Activated CD4-positive, alpha-beta T cell treated with anti-CD3 and anti-CD28 coated beads, Interleukin-2, amount 10 ng/mL, durations not matched to agents 7 days and 5 days (primary cell): ENCODE measurements at regions not wholly inside any gene's neighbourhood (a gene's known extent, or its start where the extent isn't known, plus 50 kb on each side); places are given as distances from the start of the nearest gene placed in this dataset.
"Not testable (repeated sequence)": the region's sequence is repeated elsewhere in the genome, so short reads cannot be mapped to it uniquely, and the experiment has no call there.

ENCODE experiments used
- CTCF ChIA-PET: fragments of 350-600 bp; sonication (Branson Sonifier 250); formaldehyde crosslinking; loops from one replicate; lab custom pipeline; 2021; ENCODE audit warnings: antibody characterized with exemption; lab: Charles Lee
- POLR2A ChIA-PET: fragments of 350-600 bp; sonication (Branson Sonifier 250); formaldehyde crosslinking; loops from one replicate; lab custom pipeline; 2021; ENCODE audit warnings: antibody characterized with exemption; lab: Charles Lee
- DNase-seq: peaks from one replicate; pipeline ENCODE4 v3.0.0-alpha.2; 2020
- H3K27ac Mint-ChIP-seq: one replicate; pipeline ENCODE4 v1.8.0; 2021; ENCODE audit warnings: mild to moderate bottlenecking, moderate library complexity, mixed read lengths
- H3K27me3 Mint-ChIP-seq: one replicate; pipeline ENCODE4 v1.8.0; 2021; ENCODE audit warnings: mixed read lengths
- H3K36me3 Mint-ChIP-seq: one replicate; pipeline ENCODE4 v1.8.0; 2021; ENCODE audit warnings: low read depth, mixed read lengths
- H3K4me1 Mint-ChIP-seq: one replicate; pipeline ENCODE4 v1.8.0; 2021; ENCODE audit warnings: mixed read lengths
- H3K4me3 Mint-ChIP-seq: one replicate; pipeline ENCODE4 v1.8.0; 2021; ENCODE audit warnings: mild to moderate bottlenecking, moderate library complexity, mixed read lengths
- H3K9me3 Mint-ChIP-seq: one replicate; pipeline ENCODE4 v1.8.0; 2021; ENCODE audit warnings: mixed read lengths

DNA sequence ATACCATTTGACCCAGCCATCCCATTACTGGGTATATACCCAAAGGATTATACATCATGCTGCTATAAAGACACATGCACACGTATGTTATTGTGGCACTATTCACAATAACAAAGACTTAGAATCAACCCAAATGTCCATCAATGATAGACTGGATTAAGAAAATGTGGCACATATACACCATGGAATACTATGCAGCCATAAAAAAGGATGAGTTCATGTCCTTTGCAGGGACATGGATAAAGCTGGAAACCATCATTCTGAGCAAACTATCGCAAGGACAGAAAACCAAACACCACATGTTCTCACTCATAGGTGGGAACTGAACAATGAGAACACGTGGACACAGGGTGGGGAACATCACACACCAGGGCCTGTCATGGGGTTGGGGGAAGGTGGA lies 237.6 kb upstream of the KRR1 start:
- H3K36me3 Mint-ChIP-seq, CTCF ChIA-PET, H3K9me3 Mint-ChIP-seq, POLR2A ChIA-PET, DNase-seq, H3K4me1 Mint-ChIP-seq, H3K4me3 Mint-ChIP-seq, H3K27ac Mint-ChIP-seq: not testable (repeated sequence)
- peaks cover 19% of the 10 kb centered on the region for H3K27me3 Mint-ChIP-seq

DNA sequence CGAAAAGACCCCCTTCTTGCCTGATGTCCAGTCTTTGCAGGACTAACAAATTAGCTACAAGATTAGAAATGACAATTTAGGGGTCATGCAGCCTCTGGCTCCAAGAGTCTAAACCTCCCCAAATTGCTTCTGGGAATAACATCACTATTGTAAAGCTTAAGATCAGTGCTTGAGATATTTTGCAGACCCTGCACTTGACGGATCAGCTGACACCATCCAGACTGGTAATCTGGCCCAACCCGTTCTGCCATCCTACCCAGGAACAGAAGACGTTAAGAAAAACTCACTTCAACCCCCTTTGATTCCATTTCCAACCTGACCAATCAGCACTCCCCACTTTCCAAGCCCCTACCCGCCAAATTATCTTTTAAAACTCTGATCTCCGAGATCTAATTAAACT lies 236.7 kb upstream of the KRR1 start:
- CTCF ChIA-PET: interaction anchor here (0.6 to 1.2 kb wide), 2 partner anchors 24 to 95 kb away, joined by 4 read pairs; no protein-coding TSS in a partner anchor
- no peak overlapping the region for H3K27ac Mint-ChIP-seq

DNA sequence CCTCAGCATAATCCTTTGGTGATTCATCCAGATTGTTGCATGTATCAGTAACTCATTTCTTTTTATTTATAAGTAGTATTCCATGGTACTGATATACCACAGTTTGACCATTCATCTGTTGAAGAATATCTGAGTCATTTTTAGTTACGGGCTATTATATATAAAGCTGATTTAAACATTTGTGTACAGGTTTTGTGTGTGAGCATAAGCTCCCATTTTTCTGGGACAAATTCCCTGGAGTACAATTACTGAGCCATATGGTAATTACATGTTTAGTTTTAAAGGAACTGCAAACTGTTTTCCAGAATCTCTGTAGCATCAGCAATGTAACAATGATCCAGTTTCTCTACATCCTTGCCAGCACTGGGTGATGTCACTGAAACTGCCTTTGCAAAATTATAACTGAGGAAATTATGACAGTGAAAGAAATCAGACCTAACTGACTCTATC lies 236.2 kb upstream of the KRR1 start:
- Mint-ChIP-seq H3K27me3 (peaks cover 20% of the 10 kb centered on the region), H3K36me3 (no peaks in the 10 kb centered on the region), H3K27ac (no peak overlapping the region), H3K9me3 (no peaks in the 10 kb centered on the region), H3K4me3 (no peak overlapping the region), H3K4me1 (no peaks in the 10 kb centered on the region)
- DNase-seq: no peak
- CTCF ChIA-PET: interaction anchor here (0.6 to 1.2 kb wide), 3 partner anchors 12 to 94 kb away, joined by 4 read pairs; no protein-coding TSS in a partner anchor
- POLR2A ChIA-PET: no interaction called here

More for the DNA sequence above, 236.7 kb upstream of the KRR1 start:
- Mint-ChIP-seq H3K4me3 (no peak overlapping the region), H3K27me3 (peaks cover 19% of the 10 kb centered on the region), H3K36me3 (no peaks in the 10 kb centered on the region), H3K4me1 (no peaks in the 10 kb centered on the region), H3K9me3 (no peaks in the 10 kb centered on the region)
- no peak for DNase-seq
- POLR2A ChIA-PET: no interaction called here

DNA sequence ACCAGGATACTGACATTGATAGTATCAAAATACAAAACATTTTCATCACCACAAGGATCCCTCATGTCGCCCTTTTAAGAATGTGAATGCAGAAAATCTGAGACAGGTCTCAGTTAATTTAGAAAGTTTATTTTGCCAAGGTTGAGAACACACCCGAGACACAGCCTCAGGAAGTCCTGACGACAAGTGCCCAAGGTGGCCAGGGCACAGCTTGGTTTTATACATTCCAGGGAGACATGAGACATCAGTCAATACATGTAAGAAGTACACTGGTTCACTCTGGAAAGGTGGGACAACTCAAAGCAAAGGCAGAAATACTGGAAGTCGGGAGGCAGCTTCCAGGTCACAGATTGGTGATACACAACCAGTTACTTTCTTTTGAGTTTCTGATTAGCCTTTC lies 235.2 kb upstream of the KRR1 start:
- no peak overlapping the region for H3K27ac Mint-ChIP-seq
- ChIA-PET CTCF (interaction anchor here (1.1 kb wide), 1 partner anchor 13 kb away, joined by 4 read pairs; no protein-coding TSS in a partner anchor), POLR2A (no interaction called here)
- H3K4me3 Mint-ChIP-seq: no peak overlapping the region
- H3K27me3 Mint-ChIP-seq: peaks cover 26% of the 10 kb centered on the region
- H3K36me3 Mint-ChIP-seq: no peaks in the 10 kb centered on the region
- no peak for DNase-seq
- H3K4me1 Mint-ChIP-seq: no peaks in the 10 kb centered on the region
- H3K9me3 Mint-ChIP-seq: no peaks in the 10 kb centered on the region

DNA sequence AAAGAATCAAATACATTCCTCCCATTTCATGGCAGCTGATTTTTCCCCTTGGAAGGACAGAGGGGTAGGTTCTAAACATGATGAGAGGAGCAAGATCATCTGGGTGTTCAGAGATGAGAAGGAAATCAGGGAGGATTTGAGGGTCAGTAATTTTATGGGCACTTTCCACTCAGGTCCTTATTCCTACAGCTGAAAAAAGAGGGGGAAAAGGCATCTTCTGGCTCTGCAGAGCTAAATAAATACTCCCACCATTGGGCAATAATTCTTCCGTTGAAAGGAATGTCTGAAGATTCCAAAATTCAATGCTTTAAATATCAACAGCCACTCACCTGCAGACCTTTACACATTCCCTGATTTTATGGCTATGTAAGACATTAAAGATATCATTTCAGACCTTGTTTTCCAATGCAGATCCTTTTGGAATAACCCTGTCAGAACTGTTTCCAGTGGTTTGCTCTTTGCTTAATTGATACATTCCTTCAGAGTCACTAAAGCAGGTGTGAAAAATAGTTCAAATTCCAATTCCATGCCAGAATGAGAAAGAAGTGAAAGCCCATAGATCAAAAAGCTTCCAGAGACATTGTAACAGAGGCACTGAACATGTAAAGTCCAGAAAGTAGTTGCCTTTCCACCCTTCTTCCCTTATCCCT lies 233.3 kb upstream of the KRR1 start:
- no peaks in the 10 kb centered on the region for H3K9me3 Mint-ChIP-seq
- H3K4me3 Mint-ChIP-seq: no peak overlapping the region
- H3K36me3 Mint-ChIP-seq: no peaks in the 10 kb centered on the region
- no peak overlapping the region for H3K27ac Mint-ChIP-seq
- ChIA-PET POLR2A (no interaction called here), CTCF (no interaction called here)
- no peak for DNase-seq
- H3K4me1 Mint-ChIP-seq: no peaks in the 10 kb centered on the region
- H3K27me3 Mint-ChIP-seq: peaks cover 26% of the 10 kb centered on the region

DNA sequence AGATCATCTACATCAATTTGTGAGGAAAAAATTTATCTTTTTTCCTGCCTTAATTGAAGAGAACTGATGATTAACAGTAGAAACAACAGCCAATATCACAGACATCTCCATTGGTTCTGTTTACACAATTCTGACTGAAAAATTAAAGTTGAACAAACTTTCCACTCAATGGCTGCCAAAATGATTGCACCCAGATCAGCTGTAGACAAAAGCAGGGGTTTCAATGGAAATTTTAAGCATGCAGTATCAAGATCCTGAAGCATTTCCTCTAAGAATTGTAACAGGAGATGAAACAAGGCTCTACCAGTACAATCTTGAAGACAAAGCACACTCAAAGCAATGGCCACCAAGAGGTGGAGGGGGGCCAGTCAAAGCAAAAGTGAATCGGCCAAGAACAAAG lies 231.6 kb upstream of the KRR1 start:
- ChIA-PET POLR2A (no interaction called here), CTCF (no interaction called here)
- H3K27ac Mint-ChIP-seq: no peak overlapping the region
- no peak overlapping the region for H3K4me3 Mint-ChIP-seq
- no peaks in the 10 kb centered on the region for H3K36me3 Mint-ChIP-seq
- peaks cover 26% of the 10 kb centered on the region for H3K27me3 Mint-ChIP-seq
- no peaks in the 10 kb centered on the region for H3K4me1 Mint-ChIP-seq
- no peak for DNase-seq
- no peaks in the 10 kb centered on the region for H3K9me3 Mint-ChIP-seq

DNA sequence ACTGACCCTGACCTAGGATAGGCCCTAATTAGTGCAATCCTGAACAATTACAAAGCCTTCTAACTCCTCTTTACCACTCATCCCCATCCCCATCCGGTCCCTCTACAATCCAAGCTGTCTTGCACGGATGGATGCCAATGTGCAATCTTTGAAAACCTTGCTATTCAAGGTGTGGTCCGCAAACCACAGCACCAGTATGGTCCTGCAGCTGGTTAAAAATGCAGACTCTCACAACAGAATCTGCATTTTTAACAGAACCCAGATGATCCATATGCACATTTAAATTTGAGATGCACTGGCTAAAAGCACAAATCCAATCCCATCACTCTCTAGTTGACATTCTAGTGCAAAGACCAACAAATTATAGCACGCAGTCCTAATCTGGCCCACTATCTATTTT lies 230.6 kb upstream of the KRR1 start:
- no peak overlapping the region for H3K4me3 Mint-ChIP-seq
- no peak overlapping the region for H3K27ac Mint-ChIP-seq
- no peaks in the 10 kb centered on the region for H3K9me3 Mint-ChIP-seq
- DNase-seq: no peak
- ChIA-PET CTCF (no interaction called here), POLR2A (no interaction called here)
- H3K36me3 Mint-ChIP-seq: no peaks in the 10 kb centered on the region
- H3K4me1 Mint-ChIP-seq: no peaks in the 10 kb centered on the region
- H3K27me3 Mint-ChIP-seq: peaks cover 26% of the 10 kb centered on the region

DNA sequence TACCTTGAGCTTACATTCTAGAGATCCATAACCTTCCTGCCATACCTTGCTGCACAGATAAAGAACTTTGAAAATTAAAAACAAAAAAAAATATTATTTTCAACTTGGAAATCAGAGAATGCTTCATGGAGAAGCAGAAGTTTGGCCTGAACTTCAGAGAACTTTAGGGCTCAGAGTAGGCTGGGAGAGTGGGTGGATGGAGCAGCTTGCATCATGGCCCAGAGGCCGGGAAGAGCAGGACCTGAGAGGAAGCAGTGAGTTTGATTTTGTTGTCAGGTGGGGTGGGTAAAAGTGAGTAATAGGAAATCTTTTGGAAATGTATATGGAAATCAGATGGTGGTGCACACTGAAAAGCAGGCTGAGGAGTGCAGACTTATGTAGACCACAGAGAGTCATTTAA lies 228.5 kb upstream of the KRR1 start:
- no peaks in the 10 kb centered on the region for H3K36me3 Mint-ChIP-seq
- H3K27me3 Mint-ChIP-seq: peaks cover 18% of the 10 kb centered on the region
- POLR2A ChIA-PET: no interaction called here
- CTCF ChIA-PET: no interaction called here
- H3K4me1 Mint-ChIP-seq: no peaks in the 10 kb centered on the region
- H3K9me3 Mint-ChIP-seq: no peaks in the 10 kb centered on the region
- DNase-seq: no peak
- no peak overlapping the region for H3K4me3 Mint-ChIP-seq
- H3K27ac Mint-ChIP-seq: no peak overlapping the region

DNA sequence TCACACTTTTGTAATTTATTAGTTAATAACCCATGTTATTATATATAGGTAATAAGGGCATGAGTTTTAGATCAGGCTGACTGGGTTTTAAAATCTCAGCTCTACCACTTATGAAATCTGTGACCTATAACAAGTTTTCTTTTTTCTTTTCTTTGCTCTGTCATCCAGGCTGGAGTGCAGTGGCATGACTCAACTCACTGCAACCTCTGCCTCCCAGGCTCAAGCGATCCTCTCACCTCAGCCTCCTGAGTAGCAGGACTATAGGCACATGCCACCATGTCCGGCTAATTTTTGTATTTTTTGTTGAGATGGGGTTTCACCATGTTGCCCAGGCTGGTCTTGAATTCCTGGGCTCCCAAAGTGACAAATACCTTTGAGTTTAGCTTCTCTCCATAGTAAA lies 227.7 kb upstream of the KRR1 start:
- H3K27me3 Mint-ChIP-seq: peaks cover 10% of the 10 kb centered on the region
- H3K4me1 Mint-ChIP-seq, POLR2A ChIA-PET, H3K36me3 Mint-ChIP-seq, H3K27ac Mint-ChIP-seq, DNase-seq, H3K4me3 Mint-ChIP-seq, H3K9me3 Mint-ChIP-seq: not testable (repeated sequence)
- CTCF ChIA-PET: interaction anchor here (0.9 kb wide), 1 partner anchor 12 kb away, joined by 3 read pairs; no protein-coding TSS in a partner anchor

DNA sequence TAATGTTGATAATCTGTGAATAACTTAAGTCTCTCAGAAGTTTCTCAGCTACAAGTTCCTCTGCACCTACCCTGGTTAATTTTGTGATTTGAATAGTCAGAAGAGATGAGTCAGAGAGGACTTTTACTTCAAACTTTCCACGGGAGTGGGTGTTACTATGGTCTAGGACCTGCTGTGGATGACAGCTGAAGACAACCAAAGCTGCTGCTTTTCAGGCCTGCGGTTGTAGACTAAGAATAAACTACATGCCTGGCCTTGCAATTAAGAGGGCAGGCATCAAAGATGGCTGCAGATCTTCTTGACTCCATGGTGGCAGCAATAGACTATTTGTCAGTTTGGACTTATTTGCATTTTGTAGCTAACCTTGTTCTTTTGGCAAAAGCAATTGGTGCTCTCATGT lies 227.1 kb upstream of the KRR1 start:
- ChIA-PET POLR2A (no interaction called here), CTCF (interaction anchor here (0.6 to 1.6 kb wide), 3 partner anchors 12 to 175 kb away, joined by 3 to 5 read pairs (median 3); no protein-coding TSS in a partner anchor)
- Mint-ChIP-seq H3K27me3 (peaks cover 9% of the 10 kb centered on the region), H3K4me1 (no peaks in the 10 kb centered on the region), H3K36me3 (no peaks in the 10 kb centered on the region), H3K27ac (no peak overlapping the region), H3K4me3 (no peak overlapping the region), H3K9me3 (no peaks in the 10 kb centered on the region)
- no peak for DNase-seq

DNA sequence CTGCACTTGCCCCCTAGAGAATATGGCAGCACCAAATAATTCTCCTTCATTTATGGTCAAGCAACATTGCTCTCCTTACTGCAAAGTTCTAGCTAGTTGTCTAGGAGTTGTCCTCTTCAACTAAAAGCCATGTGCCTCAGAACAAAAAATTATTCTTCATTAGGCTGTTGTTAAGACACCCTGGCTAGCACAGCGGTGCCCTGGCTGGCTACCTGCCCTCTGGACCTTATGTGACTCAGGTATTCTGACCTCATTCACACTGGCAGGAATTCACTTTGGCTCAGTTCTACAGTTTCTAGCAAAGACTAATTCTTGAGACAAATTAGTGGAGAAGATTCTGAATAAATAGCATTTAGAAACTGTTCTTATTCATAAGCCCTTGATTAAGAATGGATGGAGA lies 224.4 kb upstream of the KRR1 start:
- Mint-ChIP-seq H3K36me3 (no peaks in the 10 kb centered on the region), H3K4me3 (no peak overlapping the region), H3K9me3 (no peaks in the 10 kb centered on the region), H3K27ac (no peak overlapping the region), H3K27me3 (peaks cover 2% of the 10 kb centered on the region), H3K4me1 (no peaks in the 10 kb centered on the region)
- ChIA-PET CTCF (no interaction called here), POLR2A (no interaction called here)
- DNase-seq: no peak

DNA sequence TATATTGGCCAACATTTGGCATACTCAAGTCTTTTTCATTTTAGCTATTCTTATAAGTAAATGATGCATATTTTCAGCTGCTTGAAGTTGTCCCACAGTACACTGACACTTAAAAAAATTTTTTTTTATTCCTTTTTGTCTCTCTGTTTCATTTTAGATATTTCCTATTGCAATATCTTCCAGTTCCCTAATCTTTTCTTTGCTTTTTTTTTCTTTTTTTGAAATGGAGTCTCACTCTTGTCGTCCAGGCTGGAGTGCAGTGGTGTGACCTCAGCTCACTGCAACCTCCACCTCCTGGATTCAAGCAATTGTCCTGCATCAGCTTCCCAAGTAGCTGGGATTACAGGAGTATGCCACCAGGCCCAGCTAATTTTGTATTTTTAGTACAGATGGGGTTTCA lies 217.4 kb upstream of the KRR1 start:
- H3K27ac Mint-ChIP-seq: no peak overlapping the region
- H3K36me3 Mint-ChIP-seq: no peaks in the 10 kb centered on the region
- ChIA-PET CTCF (interaction anchor here (0.7 to 0.9 kb wide), 2 partner anchors 13 to 407 kb away, joined by 3 to 4 read pairs; no protein-coding TSS in a partner anchor), POLR2A (no interaction called here)
- H3K9me3 Mint-ChIP-seq: peaks cover 4% of the 10 kb centered on the region
- peaks cover 7% of the 10 kb centered on the region for H3K27me3 Mint-ChIP-seq
- H3K4me1 Mint-ChIP-seq: no peaks in the 10 kb centered on the region
- DNase-seq: no peak
- H3K4me3 Mint-ChIP-seq: no peak overlapping the region

DNA sequence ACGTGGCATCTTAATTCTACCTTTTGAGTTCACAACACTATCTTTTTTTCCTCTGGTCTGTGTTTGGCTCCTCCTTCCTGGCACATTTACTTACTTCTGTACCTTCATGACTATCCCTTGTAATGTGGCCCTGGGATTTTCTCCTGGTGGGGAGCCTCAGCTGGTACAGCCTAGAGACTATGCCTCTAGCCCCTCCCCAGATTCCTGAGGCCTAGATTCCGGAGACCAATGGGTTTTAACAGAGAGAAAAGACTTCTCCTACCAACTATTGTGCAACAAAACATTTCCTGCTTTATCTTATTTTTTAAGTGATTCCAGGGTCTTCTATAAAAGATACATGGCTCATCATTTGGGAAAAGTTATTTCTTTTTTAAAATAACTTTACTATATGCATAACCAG lies 216.2 kb upstream of the KRR1 start:
- peaks cover 4% of the 10 kb centered on the region for H3K9me3 Mint-ChIP-seq
- POLR2A ChIA-PET: no interaction called here
- CTCF ChIA-PET: no interaction called here
- H3K27ac Mint-ChIP-seq: no peak overlapping the region
- H3K4me1 Mint-ChIP-seq: peaks cover 11% of the 10 kb centered on the region
- peaks cover 5% of the 10 kb centered on the region for H3K36me3 Mint-ChIP-seq
- DNase-seq: no peak
- peaks cover 7% of the 10 kb centered on the region for H3K27me3 Mint-ChIP-seq
- no peak overlapping the region for H3K4me3 Mint-ChIP-seq
